SH-SY5Y (cell line): ENCODE measurements at regions not wholly inside any gene's neighbourhood (a gene's known extent, or its start where the extent isn't known, plus 50 kb on each side); places are given as distances from the start of the nearest gene placed in this dataset.

Experiments
- GATA2 ChIP-seq: IDR thresholded peaks from 2 replicates; pipeline ENCODE4 v1.6.1; 2011; ENCODE audit warnings: mild to moderate bottlenecking, low read depth, low read length
- GATA3 ChIP-seq: IDR thresholded peaks from 2 replicates; pipeline ENCODE4 v1.6.1; 2011; ENCODE audit warnings: low read depth, mild to moderate bottlenecking, low read length, moderate library complexity

DNA sequence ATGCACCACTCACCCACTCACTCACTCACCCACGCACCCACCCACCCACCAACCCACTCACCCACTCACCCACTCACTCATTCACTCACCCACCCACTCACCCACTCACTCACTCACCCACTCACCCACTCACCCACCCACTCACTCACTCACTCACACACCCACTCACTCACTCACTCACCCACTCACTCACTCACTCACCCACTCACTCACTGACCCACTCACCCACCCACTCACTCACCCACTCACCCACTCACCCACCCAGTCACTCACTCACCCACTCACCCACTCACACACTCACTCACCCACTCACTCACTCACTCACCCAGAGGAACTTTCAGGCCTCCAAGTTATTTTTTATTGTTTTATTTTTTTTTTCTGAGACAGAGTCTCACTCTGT is 93.1 kb upstream of the MKI67 start:
- TF ChIP-seq GATA3 (no peak), GATA2 (no peak)
